Fibroblast of the conjunctiva (primary cell): ENCODE measurements at regions not wholly inside any gene's neighbourhood (a gene's known extent, or its start where the extent isn't known, plus 50 kb on each side); places are given as distances from the start of the nearest gene placed in this dataset.

Source experiments
- DNase-seq: peaks from one replicate; pipeline ENCODE4 v3.0.0-alpha.2; 2010; ENCODE audit warnings: low read depth

GRCh38 chr13:73258406-73258805 lies 199.6 kb downstream of the KLF5 start:
- DNase-seq, result no peak

- DNase-seq, result no peak
Observed at GRCh38 chr13:73254827-73255226, 196.0 kb downstream of the KLF5 start.

GRCh38 chr13:73251626-73252265 lies 192.9 kb downstream of the KLF5 start:
- peak; percentile 6 for DNase-seq

GRCh38 chr13:73250061-73250460 lies 191.3 kb downstream of the KLF5 start:
- DNase-seq, result no peak

- no peak for DNase-seq
Observed at GRCh38 chr13:73248711-73249580, 190.1 kb downstream of the KLF5 start.

- DNase-seq, result no peak
Observed at GRCh38 chr13:73248154-73248553, 189.3 kb downstream of the KLF5 start.

- DNase-seq, result no peak
Observed at GRCh38 chr13:73245246-73245645, 186.4 kb downstream of the KLF5 start.

GRCh38 chr13:73244467-73244866 lies 185.7 kb downstream of the KLF5 start:
- DNase-seq, result no peak

- no peak for DNase-seq
Observed at GRCh38 chr13:73242515-73243015, 183.8 kb downstream of the KLF5 start.

- no peak for DNase-seq
Observed at GRCh38 chr13:73240193-73240592, 181.4 kb downstream of the KLF5 start.

GRCh38 chr13:73235385-73235784 lies 176.6 kb downstream of the KLF5 start:
- DNase-seq, result no peak

- DNase-seq, result no peak
Observed at GRCh38 chr13:73231471-73231870, 172.7 kb downstream of the KLF5 start.

- DNase-seq, result no peak
Observed at GRCh38 chr13:73230716-73231115, 171.9 kb downstream of the KLF5 start.

- no peak for DNase-seq
Observed at GRCh38 chr13:73228546-73228945, 169.7 kb downstream of the KLF5 start.

- no peak for DNase-seq
Observed at GRCh38 chr13:73225990-73226389, 167.2 kb downstream of the KLF5 start.

GRCh38 chr13:73224703-73225102 lies 165.9 kb downstream of the KLF5 start:
- no peak for DNase-seq

GRCh38 chr13:73223372-73223781 lies 164.6 kb downstream of the KLF5 start:
- DNase-seq, result no peak

- DNase-seq, result no peak
Observed at GRCh38 chr13:73222627-73223305, 164.0 kb downstream of the KLF5 start.

- no peak for DNase-seq
Observed at GRCh38 chr13:73220966-73221720, 162.3 kb downstream of the KLF5 start.

- DNase-seq, result no peak
Observed at GRCh38 chr13:73218181-73218580, 159.4 kb downstream of the KLF5 start.

- peak; percentile 72 for DNase-seq
Observed at GRCh38 chr13:73216381-73216831, 157.6 kb downstream of the KLF5 start.

- DNase-seq, result peak; percentile 18
Observed at GRCh38 chr13:73215823-73216222, 157.0 kb downstream of the KLF5 start.
